GM19238 (cell line): ENCODE measurements at regions not wholly inside any gene's neighbourhood (a gene's known extent, or its start where the extent isn't known, plus 50 kb on each side); places are given as distances from the start of the nearest gene placed in this dataset.

Experiments
- DNase-seq: peaks from one replicate; pipeline ENCODE4 v3.0.0; 2011; ENCODE audit warnings: low spot score; ENCODE audit not compliant: insufficient read length

- no peak for DNase-seq
Measured at GRCh38 chr16:79302731-79303130, 297.8 kb downstream of the MAF start.

GRCh38 chr16:79301051-79301450, 299.5 kb downstream of the MAF start:
- no peak for DNase-seq

GRCh38 chr16:79298894-79299799, 301.4 kb downstream of the MAF start:
- DNase-seq = no peak

GRCh38 chr16:79298476-79298875, 302.1 kb downstream of the MAF start:
- no peak for DNase-seq

GRCh38 chr16:79297805-79298204, 302.7 kb downstream of the MAF start:
- DNase-seq = no peak

GRCh38 chr16:79297296-79297695, 303.2 kb downstream of the MAF start:
- DNase-seq = no peak

- DNase-seq = no peak
Measured at GRCh38 chr16:79296491-79296890, 304.0 kb downstream of the MAF start.

- DNase-seq = no peak
Measured at GRCh38 chr16:79295746-79296145, 304.8 kb downstream of the MAF start.

- DNase-seq = no peak
Measured at GRCh38 chr16:79295162-79295561, 305.4 kb downstream of the MAF start.

GRCh38 chr16:79294568-79294967, 306.0 kb downstream of the MAF start:
- no peak for DNase-seq

GRCh38 chr16:79293836-79294460, 306.6 kb downstream of the MAF start:
- no peak for DNase-seq

GRCh38 chr16:79288066-79288465, 312.5 kb downstream of the MAF start:
- DNase-seq = no peak

- no peak for DNase-seq
Measured at GRCh38 chr16:79287424-79287917, 313.1 kb downstream of the MAF start.

GRCh38 chr16:79286646-79287423, 313.7 kb downstream of the MAF start:
- DNase-seq = peak; percentile 48

- no peak for DNase-seq
Measured at GRCh38 chr16:79284766-79285165, 315.8 kb downstream of the MAF start.

- DNase-seq = no peak
Measured at GRCh38 chr16:79283578-79283977, 317.0 kb downstream of the MAF start.

GRCh38 chr16:79282806-79283205, 317.7 kb downstream of the MAF start:
- DNase-seq = no peak

GRCh38 chr16:79278506-79278905, 322.0 kb downstream of the MAF start:
- no peak for DNase-seq

GRCh38 chr16:79276501-79276900, 324.0 kb downstream of the MAF start:
- no peak for DNase-seq

GRCh38 chr16:79274264-79274663, 326.3 kb downstream of the MAF start:
- DNase-seq = no peak

- no peak for DNase-seq
Measured at GRCh38 chr16:79272141-79272577, 328.4 kb downstream of the MAF start.

- no peak for DNase-seq
Measured at GRCh38 chr16:79271583-79271982, 329.0 kb downstream of the MAF start.
